ENCODE measurements at regions not wholly inside any gene's neighbourhood (a gene's known extent, or its start where the extent isn't known, plus 50 kb on each side); places are given as distances from the start of the nearest gene placed in this dataset.

DNA sequence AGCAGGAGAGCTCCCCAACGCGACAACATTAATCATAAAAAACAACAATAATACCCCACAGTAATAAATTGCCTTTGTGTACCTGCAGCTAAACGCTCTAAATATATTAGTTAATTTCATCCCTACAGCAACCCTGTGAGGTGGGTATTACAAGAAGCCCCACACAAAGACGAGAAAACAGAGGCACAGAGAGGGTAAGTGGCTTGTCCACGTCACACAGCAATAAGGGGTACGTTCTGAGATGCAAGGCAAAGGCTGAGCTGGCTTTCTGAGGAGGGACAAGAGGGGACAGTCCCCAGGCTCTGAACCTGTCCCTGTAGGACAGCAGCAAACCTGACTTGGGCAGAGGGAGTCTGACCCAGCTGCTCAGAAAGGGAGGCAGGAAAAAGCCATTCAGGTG lies 78.2 kb downstream of the NCOR2 start:
- DNase-seq, result no peak

DNA sequence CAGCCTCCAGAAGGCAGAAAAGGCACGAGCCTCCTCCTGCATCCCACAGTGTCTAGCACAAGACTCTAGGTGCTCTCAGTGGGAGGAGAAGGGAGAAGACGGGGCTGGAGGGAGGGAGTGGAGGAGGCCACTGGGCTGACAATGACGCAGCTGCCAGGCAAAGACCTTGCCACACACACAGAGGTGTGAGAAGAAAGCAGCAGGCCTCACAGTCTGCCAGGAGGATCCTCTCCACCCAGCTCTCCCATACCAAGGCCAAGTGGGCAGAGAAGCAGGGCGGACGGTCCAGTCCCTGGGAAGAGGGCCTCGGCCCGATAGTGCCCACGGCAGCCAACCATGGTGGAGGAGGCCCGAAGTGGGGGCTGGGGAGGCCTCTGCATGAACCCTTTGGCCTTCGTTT lies 78.9 kb downstream of the NCOR2 start:
- no peak for DNase-seq

DNA sequence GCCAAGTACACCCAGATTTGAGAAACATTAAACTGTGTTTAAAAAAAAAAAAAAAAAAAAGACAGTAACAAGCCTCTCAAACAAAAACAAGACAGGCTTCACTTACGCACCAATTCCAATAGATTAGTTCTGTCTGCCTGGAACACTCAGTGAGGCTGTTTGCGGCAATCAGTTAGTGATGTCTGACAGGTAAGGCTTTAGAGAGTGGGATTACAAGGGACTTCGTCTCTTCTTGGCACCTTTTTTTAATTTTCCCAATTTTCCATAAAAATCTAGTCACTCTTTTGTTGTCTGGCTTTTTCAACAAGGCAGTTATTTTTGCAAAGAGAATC lies 79.6 kb downstream of the NCOR2 start:
- no peak for DNase-seq

DNA sequence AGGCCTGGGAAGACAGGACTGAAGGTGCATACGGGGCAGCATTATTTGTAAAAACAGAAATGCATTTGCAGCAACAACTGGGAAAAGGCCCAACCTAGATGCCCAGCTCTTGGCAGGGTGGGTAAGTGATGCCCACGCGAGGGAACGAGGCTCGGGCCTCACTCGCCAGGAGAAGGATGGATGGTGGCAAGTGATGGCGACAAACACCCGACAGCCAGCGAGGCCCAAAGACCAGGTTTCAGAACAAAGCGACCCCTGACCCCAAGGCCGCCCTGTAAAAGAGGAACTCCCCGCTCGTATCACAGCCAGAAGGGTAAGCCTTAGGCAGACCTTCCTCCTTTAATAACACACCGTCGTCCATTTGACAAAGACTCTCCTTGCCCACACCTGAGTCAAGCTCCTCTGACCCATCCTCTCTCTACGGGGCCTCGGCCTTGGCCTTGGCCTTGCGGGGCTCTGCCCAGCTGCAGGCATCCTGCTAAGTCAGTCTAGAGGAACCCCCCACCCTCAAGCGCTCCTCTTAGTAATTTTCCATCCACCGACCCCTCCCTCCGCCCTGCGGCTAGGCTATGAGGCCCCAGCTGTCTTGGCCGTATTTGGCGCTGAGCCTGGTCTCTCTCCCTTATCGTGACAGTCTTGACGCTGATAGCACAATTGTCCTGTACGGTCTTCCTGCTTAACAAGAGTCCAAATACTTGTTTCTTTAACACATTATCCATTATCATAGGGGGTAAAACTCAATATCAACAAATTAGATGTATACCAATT lies 80.2 kb downstream of the NCOR2 start:
- DNase-seq, result no peak

DNA sequence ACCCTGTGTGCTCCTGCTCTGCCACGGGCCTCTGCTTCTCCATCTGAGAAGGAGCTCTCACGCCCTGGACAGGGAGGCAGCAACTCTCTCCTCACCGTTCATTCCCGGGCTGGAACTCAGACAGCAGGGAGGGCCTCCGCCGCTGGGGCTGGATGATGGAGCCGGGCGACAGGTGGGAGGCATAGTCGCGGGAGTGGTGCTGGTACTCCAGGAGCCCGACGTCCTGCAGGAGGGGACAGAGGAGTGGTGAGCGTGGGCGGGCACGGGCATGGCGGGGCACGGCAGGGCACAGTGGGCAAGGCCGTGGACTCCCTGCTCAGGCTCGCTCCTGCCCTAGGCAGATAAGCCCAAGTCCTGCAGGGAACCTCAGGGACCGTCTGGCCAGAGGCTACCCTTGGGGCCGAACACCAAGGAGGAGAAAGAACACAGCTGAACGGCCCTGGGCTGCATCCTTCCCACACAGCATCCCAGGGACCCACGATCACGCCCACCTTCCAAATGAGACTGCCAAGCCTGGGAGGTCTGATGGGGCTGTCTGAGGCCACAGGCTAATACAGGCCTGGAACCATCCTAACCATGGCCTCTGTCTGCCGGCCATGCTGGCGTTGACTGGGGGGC lies 81.0 kb downstream of the NCOR2 start:
- no peak for DNase-seq

DNA sequence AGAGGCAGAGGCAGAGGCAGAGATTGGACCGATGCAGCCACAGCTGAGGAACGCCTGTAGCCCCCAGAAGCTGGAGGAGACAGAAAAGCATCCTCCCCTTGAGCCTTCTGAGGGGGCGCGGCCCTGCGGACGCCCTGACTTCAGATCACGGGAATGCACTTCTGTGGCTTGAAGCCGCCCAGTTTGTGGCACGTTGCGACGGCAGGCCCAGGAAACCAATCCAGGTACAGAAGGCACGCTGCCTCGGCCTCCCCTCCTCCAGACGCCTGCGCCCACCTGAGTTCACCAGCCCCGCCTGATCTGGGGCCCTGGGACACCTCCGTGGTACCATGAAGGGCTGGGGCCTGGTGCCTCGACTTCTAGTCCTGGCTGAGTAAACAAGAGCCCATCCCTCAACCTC lies 82.0 kb downstream of the NCOR2 start:
- no peak for DNase-seq

DNA sequence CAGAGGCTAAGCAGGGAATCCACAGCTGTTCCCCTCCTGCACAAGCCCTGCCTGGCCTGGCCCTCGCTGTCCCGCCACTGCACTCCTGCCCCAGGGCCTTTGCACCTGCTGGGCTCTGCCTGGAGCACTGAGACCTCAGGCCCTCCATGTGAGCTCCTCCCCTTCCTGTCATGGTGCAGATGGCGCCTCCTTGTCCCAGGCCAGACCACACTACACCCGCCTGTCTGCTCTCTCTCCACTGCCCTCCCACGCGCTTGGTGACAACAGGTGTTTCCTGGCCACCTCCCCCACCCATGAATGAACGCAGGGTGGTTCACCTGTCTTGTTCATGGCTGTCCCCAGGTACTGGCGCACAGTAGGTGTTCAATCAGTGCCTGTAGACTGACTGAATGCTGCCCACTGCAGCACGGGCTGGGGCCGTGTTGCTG lies 82.9 kb downstream of the NCOR2 start:
- no peak for DNase-seq

DNA sequence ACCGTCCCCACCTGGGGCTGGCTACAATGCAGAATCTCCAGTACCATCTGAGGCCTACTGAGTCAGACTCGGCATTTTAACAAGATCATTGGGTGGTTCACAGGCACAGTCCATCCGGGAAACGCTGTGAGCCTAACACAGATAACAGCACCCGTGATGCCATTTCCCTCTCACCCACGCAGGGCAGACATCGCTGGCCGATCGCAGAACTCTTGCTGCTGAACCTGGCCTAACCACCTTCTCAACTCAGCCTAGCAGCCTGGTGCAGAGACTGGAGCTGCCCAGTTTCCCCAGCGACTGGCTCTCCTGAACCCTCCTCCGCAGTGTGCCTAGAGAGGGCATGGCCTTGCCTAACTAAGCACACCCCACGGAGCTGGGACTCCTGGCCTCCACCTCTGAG lies 83.3 kb downstream of the NCOR2 start:
- no peak for DNase-seq

DNA sequence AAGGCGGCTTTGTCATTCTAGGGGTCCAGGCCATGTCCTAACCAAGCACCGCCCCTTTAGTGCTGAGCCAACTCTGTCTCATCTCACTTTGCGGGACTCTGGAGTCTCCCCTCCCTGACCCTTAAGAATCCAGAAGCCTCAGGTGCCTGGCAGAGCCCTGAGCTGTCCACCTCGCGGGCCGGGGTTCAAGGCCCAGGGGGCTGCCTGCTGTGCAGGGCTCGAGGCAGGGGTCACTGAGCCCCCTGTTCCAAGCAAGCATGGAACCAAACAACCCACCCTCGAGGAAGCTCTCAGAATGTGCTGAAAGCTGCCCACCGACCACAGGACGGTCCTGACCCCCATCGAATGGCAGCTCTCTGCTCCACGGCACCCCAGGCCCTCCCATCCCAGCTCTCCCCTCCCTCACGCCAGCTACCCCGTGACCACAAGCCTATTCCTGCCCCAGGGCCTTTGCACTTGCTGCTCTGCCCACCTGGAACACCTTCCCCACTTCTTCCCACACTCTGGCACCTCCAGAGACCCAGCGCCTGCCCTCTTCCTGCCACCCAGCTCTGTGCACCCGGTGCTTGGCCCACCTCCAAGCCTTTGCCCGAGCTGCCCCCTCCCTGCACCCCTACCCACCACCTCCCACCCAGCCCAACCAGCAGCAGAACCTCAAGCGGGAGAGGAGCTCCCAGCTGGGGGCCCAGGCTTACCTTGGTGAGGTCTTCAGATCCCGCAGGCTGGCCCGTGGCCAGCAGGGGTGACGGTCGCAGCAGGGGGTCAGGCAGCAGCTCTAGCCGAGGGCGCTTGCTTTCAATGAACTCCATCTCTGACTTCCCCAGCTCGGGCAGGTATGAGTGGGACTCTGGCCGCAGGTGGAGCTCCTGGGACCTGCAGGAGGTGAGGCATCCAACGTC lies 84.3 kb downstream of the NCOR2 start:
- no peak for DNase-seq

DNA sequence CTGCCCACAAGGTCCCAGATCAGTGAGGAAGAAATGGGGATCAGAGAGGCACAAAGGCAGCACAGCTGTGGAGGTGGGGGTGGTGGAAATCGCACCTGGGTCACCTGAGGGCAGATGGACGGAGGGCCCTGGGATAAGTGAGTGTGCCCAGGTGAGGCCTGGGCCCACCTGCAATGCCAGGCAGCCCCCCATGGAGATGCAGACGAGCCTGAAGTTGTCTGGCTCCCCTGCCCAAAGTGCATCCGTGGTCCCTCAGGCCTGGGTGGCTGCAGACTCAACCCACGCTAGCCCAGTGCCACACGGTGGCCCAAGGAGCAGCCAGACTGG lies 84.9 kb downstream of the NCOR2 start:
- no peak for DNase-seq

DNA sequence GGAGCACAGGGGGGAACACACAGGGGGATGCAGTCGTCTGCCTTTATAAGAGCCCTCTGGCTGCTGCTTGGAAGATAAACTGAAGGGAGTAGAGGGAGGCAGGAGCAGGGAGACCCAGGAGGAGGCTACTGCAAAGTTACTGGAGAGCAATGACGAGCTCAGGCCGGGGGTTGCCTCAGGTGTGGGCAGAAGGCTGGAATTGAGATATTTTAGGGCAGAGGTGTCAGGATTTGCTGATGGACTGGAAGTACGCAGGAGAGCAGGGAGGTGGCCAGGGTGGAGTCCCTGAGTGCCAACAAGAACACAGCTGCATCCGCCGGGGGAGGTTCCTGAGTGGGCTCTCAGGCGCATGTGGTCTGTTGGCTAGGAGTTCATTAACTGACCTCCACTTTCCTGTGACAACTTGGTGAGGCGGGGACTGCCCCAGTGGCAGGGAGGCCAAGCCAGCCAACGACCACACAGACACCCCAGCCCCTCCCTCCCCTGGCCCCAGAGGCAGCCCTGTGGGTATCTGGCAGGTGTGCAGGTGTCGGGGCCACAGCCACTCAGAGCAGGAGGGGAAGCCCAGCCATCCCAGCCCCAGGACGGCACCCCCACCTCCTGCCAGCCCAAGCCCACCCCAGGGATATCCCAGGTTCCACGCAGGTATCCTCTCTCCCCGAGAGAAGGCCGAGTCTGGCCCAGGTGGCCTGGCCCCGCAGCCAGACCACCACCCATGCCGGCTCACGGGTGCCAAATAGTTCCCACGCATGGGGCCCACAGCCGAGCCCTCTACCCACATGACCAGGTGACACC lies 85.4 kb downstream of the NCOR2 start:
- no peak for DNase-seq

DNA sequence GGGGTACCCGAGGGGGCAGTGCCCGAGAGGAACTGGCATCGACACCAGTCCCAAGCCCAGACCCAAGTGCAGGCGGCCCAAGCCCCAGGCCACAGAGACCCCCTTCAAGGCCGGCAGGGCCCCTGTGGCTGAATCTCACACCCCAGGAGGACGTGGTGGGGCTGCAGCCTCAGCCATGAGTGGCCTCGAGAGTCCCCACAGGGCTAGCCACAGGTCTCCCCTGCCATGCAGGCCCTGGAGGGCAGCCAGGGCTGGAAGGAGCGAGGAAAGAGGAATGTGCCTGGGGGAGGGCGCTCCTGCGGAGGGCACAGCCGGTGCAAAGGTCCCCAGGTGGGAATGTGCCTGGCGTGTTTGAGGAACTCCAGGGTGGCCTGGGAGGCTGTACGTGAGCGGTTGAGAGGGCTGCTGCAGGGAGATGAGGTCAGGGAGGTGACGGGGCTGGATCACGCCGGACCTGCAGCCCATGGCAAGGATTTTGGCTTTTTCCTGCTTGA lies 86.1 kb downstream of the NCOR2 start:
- no peak for DNase-seq

DNA sequence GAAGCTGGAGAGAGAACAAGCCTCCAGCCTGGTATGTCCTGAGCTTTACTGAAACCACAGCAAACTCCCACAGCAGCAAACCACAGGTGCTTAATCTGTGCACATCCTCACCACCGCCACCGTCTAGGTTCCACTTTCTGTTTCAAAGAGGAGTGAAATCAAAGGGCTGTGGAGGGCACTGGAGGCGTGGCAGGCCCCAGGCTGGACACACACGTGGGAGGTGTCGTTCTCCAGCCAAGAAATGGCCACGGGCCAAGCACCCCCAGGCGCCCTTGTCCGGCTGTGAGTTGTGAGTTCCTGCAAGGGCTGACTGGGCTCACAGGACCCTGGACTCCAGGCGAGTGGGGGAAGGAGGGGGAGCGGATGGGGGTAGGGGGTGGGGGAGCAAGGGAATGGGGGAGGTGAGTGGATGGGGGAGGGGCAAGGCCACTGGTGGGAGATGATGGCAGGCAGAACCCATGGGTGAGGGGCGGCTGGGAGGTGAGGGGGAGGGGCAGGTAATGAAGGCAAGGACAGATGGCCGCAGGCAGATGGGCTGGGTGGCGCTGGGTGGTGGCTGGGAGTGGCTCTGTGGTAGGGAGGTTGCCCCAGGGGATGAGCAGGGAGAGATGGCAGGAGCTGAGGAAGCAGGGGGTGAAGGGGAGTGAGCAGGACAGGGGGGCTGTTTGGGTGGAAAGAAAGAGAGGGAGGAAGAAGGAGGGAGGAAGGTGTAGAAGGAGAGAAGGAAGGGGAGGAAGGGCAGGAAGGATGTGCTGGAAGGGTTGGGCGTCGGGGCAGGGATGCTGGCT lies 86.7 kb downstream of the NCOR2 start:
- DNase-seq, result peak; percentile 94

DNA sequence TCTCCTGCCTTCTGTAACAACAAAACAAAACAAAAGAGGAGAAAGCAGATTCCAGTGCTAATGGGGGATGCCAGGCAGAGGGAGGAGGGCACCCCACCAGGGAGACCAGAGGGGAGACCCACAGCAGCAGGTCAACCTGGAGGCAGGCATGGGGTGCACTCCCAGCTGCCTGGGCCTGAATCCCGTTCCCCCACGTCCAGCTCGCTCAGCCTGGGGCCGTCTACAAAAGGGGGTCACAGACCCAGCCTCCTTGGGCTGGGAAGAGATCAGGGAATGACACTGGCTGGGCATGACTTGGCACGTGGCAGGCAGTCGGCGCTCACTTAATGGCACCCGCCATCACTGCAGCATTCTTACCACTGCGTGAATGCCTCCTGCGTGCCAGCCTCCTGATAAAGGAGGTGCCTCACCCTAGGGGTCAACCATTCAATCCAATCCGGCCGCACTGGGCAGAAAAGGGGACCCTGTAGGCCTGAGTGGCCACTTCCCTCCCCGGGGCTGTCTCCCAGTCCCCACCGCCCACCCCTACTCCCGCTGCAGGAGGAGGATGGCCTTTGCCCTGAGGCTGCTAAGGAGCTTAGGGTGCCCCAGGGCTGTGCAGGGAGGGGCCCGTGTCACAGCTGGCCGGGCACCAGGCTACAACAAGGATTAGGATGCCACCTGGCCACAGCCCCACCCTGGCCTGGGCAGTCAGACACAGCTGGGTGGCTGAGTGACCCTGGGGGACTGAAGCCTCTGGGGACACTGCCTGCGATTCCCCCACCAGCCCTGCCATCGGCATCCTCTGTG lies 87.5 kb downstream of the NCOR2 start:
- DNase-seq, result no peak

DNA sequence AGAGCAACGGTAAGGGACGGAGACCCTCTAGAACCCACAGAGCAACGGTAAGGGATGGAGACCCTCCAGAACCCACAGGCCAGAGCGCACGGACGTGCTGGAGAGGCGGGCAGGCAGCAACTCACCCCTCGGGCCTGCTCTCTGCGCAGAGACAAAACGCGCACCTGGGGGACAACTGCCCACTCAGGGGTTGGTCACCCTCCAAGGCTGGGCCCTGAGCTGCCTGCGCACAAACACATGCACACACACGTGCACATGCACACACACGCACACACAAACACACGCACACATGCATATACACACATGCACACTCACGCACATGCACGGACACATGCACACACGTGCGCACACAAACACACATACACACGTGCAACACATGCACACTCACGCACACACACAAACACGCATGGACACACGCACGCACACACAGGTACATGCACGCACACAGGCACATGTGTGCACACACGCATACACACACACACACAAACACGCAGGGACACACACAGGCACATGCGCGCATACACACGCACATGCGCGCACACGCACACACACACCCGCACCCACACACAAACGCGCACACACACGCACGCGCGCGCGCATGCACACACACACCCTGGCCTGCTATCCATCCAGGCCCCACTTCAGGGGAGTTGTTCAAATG lies 88.3 kb downstream of the NCOR2 start:
- DNase-seq, result no peak

DNA sequence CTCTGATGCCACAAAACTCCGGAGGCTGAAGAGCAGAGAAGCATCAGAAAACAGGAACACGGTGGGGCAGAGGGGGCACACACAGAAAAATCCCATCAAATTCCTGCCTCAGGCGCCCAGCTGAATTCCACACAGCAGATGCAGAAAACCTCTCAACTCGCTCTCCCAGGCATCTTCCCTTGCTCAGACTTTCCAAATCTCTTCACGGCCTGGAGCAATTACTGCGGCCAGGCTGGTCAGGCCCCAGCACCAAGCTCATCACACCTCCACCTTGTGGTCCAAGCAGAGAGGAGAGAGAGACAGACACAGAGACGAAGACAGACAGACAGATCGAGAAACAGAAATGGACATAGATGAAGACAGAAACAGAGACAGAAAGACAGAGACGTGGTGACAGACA lies 89.0 kb downstream of the NCOR2 start:
- DNase-seq, result no peak

DNA sequence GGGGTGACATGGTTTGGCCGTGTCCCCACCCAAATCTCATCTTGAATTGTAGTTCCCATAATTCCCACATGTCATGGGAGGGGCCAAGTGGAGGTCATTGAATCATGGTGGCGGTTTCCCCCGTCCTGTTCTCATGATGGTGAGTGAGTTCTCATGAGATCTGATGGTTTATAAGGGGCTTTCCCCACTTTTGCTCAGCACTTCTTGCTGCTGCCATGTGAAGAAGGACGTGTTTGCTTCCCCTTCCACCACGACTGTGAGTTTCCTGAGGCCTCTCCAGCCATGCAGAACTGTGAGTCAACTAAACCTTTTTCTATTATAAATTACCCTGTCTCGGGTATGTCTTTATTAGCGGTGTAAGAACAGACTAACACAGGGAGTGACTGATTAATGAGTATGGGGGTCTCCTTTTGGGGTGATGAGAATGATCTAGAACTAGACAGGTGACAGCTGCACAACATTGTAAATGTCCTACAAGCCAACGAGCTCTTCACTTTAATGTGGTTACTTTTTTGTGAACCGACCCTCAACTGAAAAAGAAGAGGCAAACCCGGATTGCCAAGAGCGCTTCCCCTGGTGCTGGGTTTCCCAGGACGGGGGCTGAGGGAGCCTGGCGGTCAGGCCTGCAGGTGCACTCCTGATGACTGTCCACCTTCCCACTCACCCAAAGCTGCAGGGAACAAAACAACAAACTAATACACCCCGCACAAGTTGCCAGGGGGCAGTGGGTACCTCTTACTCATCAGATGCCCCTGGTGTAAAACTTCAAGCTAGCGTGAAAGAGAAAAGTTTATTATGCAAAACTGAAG lies 90.1 kb downstream of the NCOR2 start:
- DNase-seq, result no peak

DNA sequence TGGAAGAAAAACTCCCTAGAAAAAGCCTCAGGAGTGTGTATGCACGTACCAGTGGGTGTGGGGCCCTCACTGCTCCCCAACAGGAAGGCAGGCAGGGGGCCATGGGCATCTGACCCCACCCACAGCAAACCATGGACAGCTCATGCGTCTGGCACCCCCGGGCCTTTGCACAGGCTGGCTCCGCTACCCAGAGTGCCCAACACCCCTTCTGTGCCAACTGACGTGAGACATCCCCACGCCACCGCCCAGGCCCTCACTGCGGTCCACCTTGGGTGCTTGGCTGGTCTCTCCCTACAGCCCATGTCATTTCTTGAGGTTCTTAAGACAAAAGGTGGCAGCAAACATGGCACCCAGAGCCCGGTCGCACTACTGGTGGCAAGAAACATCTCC lies 91.4 kb downstream of the NCOR2 start:
- no peak for DNase-seq

DNA sequence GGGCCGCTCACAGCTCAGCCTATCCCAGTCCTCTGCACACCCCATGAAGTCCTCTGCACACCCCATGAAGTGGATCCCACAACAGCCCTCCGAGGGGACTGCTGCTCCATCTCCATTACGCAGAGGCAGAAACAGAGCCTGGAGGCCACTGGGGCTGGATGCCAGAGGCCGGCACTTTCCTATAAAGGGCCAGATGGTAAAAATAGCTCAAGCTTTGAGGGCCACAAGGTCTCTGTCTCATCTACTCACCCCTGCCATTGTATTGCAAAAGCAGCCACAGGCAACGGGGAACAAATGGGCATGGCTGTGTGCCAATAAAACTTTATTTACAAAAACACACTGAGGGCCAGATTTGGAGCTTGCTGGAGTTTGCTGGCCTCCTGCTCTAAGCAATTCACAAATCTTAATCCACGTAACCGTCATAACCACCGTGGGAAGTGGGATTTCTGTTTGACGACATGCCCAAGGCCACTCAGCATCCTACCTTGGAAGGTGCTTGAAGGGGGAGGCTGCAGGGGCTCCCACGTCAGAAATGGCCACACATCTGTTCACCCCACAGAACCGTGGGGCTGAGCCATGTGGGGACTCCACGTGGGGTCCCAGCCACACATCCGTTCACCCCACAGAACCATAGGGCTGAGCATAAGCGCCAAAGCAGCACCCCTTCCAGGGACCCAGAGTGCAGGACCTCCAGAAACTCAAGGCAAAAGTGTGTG lies 92.0 kb downstream of the NCOR2 start:
- no peak for DNase-seq
